ENCODE measurements at regions not wholly inside any gene's neighbourhood (a gene's known extent, or its start where the extent isn't known, plus 50 kb on each side); places are given as distances from the start of the nearest gene placed in this dataset.

DNA sequence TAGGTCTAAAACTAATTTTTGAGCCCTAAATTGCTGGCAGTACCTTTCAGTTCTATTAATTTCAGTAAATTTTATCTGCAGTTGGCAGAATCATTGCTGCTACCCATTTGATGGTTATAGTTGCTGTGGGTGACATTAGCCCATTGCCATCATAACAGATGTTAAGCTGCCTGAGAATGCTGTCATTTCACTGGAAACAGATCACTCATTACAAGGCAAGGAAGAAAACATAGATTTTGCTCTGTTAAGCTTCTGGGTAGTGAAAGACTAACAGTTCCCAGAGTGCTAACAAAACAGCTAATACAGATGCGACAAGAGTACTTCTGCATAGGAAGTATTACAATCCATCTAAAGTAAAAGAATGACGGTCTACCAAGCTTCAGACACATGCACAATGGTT is 213.2 kb downstream of the SPANXN3 start:
- Histone ChIP-seq H3K9me3 (ENCODE audit: control insufficient read depth in 1 of 2, insufficient read depth in 1 of 2, low read depth in 1 of 2, low read length in 2 of 2) (no peaks in the 10 kb centered on the region), H3K36me3 (ENCODE audit: control insufficient read depth in 1 of 2, insufficient read depth in 2 of 2, low read length in 2 of 2) (no peaks in the 10 kb centered on the region), H3K4me3 (replicated peaks in 1 of 2; ENCODE audit: low read depth in 1 of 2, low read length in 2 of 2) (no peak overlapping the region), H3K27ac (ENCODE audit: low read depth, low read length) (no peak overlapping the region), H3K4me2 (ENCODE audit: low read length) (no peak overlapping the region), H3K79me2 (ENCODE audit: insufficient read depth, low read length) (no peaks in the 10 kb centered on the region), H3K27me3 (ENCODE audit: insufficient read depth, low read length) (no peaks in the 10 kb centered on the region), H3K4me1 (ENCODE audit: control insufficient read depth in 1 of 2, insufficient read depth in 2 of 2, low read length in 2 of 2) (no peaks in the 10 kb centered on the region), H2AFZ (ENCODE audit: low read depth, low read length, poor library complexity, severe bottlenecking) (no peak overlapping the region), H3K9ac (ENCODE audit: low read length) (no peak overlapping the region), H4K20me1 (ENCODE audit: insufficient read depth) (no peaks in the 10 kb centered on the region), H3K9me2 (ENCODE audit: insufficient read depth) (no peaks in the 10 kb centered on the region)
- BruUV-seq (replicated peaks): no TSS peak
- RAD21 ChIA-PET (ENCODE audit: low non-redundant PET in 1 of 2, low total read pairs in 2 of 2, uncharacterized antibody in 2 of 2, unreplicated experiment in 2 of 2): no interaction called here
- intact Hi-C loops (cut with micrococcal nuclease): no loop called here
- POLR2A ChIA-PET: no interaction called here
- ATAC-seq (no peak), DNase-seq (ENCODE audit: low read depth, low spot score) (no peak)
- CTCF ChIA-PET: no interaction called here
- TF ChIP-seq ZFX (IDR thresholded peaks at IDR 0.05): no peak
- TF ChIP-seq YY1 (IDR thresholded peaks at IDR 0.05; ENCODE audit: extremely low read depth, insufficient replicate concordance, low read depth, low read length): no peak
- TF ChIP-seq EZH2phosphoT487 (IDR thresholded peaks at IDR 0.05; ENCODE audit: borderline replicate concordance): no peak
- TF ChIP-seq, protein P1, sequence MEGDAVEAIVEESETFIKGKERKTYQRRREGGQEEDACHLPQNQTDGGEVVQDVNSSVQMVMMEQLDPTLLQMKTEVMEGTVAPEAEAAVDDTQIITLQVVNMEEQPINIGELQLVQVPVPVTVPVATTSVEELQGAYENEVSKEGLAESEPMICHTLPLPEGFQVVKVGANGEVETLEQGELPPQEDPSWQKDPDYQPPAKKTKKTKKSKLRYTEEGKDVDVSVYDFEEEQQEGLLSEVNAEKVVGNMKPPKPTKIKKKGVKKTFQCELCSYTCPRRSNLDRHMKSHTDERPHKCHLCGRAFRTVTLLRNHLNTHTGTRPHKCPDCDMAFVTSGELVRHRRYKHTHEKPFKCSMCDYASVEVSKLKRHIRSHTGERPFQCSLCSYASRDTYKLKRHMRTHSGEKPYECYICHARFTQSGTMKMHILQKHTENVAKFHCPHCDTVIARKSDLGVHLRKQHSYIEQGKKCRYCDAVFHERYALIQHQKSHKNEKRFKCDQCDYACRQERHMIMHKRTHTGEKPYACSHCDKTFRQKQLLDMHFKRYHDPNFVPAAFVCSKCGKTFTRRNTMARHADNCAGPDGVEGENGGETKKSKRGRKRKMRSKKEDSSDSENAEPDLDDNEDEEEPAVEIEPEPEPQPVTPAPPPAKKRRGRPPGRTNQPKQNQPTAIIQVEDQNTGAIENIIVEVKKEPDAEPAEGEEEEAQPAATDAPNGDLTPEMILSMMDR (IDR thresholded peaks at IDR 0.05 in 2 of 3, conservative IDR thresholded peaks at IDR 0.05 in 1 of 3; ENCODE audit: borderline replicate concordance in 1 of 3, insufficient read depth in 1 of 3, low read depth in 2 of 3, low read length in 2 of 3): no peak
- TF ChIP-seq CEBPB (IDR thresholded peaks at IDR 0.05; ENCODE audit: low read depth): no peak
- TF ChIP-seq ELF1 (IDR thresholded peaks at IDR 0.05; ENCODE audit: borderline replicate concordance, low read depth): no peak
- no peak for TF ChIP-seq POLR2AphosphoS5 (IDR thresholded peaks at IDR 0.05; ENCODE audit: low read depth, low read length)

DNA sequence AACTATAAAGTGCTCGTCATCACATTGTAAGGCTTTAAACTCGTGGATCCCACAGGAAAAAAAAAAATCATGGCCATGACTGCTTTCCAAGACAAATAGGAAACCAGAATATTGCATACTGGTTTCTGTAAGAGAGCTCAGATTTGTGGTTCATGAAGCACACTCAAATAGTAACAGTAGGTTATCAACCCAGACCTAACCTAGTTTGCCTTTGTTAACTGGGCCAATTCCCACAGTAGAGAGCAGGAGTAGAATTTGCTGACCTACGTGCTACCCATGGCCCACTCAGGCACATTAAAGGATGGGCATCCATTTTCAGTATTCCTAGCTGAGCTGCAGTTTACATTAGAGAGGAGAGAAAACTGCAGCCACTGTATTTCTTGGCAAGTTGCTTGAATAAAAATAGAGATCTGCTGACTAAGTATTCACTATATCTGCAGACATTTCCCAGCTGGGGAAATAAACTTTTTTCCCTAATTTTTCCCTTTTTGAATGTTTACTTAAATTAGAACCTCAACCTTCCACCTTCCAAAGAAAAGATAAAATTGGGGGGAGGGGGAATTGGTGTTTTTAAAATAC is 218.5 kb downstream of the SPANXN3 start:
- RAD21 ChIA-PET (ENCODE audit: low non-redundant PET in 1 of 2, low total read pairs in 2 of 2, uncharacterized antibody in 2 of 2, unreplicated experiment in 2 of 2): no interaction called here
- BruUV-seq (replicated peaks): no TSS peak
- CTCF ChIA-PET: no interaction called here
- Histone ChIP-seq H3K36me3 (ENCODE audit: control insufficient read depth in 1 of 2, insufficient read depth in 2 of 2, low read length in 2 of 2) (no peaks in the 10 kb centered on the region), H3K4me2 (ENCODE audit: low read length) (no peak overlapping the region), H3K27me3 (ENCODE audit: insufficient read depth, low read length) (no peaks in the 10 kb centered on the region), H3K27ac (ENCODE audit: low read depth, low read length) (no peak overlapping the region), H3K4me1 (ENCODE audit: control insufficient read depth in 1 of 2, insufficient read depth in 2 of 2, low read length in 2 of 2) (no peaks in the 10 kb centered on the region), H3K4me3 (replicated peaks in 1 of 2; ENCODE audit: low read depth in 1 of 2, low read length in 2 of 2) (no peak overlapping the region), H2AFZ (ENCODE audit: low read depth, low read length, poor library complexity, severe bottlenecking) (no peak overlapping the region), H4K20me1 (ENCODE audit: insufficient read depth) (no peaks in the 10 kb centered on the region), H3K79me2 (ENCODE audit: insufficient read depth, low read length) (no peaks in the 10 kb centered on the region), H3K9me3 (ENCODE audit: control insufficient read depth in 1 of 2, insufficient read depth in 1 of 2, low read depth in 1 of 2, low read length in 2 of 2) (no peaks in the 10 kb centered on the region), H3K9ac (ENCODE audit: low read length) (no peak overlapping the region), H3K9me2 (ENCODE audit: insufficient read depth) (no peaks in the 10 kb centered on the region)
- DNase-seq (ENCODE audit: low read depth, low spot score) (no peak), ATAC-seq (no peak)
- intact Hi-C loops (cut with micrococcal nuclease): no loop called here
- POLR2A ChIA-PET: no interaction called here
- TF ChIP-seq ZNF274 (IDR thresholded peaks at IDR 0.05; ENCODE audit: low read depth, low read length) (no peak), ZFX (IDR thresholded peaks at IDR 0.05) (no peak), CEBPB (IDR thresholded peaks at IDR 0.05; ENCODE audit: low read depth) (no peak)
- TF ChIP-seq, protein P2, sequence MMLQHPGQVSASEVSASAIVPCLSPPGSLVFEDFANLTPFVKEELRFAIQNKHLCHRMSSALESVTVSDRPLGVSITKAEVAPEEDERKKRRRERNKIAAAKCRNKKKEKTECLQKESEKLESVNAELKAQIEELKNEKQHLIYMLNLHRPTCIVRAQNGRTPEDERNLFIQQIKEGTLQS (IDR thresholded peaks at IDR 0.05): no peak
- TF ChIP-seq, protein P3, sequence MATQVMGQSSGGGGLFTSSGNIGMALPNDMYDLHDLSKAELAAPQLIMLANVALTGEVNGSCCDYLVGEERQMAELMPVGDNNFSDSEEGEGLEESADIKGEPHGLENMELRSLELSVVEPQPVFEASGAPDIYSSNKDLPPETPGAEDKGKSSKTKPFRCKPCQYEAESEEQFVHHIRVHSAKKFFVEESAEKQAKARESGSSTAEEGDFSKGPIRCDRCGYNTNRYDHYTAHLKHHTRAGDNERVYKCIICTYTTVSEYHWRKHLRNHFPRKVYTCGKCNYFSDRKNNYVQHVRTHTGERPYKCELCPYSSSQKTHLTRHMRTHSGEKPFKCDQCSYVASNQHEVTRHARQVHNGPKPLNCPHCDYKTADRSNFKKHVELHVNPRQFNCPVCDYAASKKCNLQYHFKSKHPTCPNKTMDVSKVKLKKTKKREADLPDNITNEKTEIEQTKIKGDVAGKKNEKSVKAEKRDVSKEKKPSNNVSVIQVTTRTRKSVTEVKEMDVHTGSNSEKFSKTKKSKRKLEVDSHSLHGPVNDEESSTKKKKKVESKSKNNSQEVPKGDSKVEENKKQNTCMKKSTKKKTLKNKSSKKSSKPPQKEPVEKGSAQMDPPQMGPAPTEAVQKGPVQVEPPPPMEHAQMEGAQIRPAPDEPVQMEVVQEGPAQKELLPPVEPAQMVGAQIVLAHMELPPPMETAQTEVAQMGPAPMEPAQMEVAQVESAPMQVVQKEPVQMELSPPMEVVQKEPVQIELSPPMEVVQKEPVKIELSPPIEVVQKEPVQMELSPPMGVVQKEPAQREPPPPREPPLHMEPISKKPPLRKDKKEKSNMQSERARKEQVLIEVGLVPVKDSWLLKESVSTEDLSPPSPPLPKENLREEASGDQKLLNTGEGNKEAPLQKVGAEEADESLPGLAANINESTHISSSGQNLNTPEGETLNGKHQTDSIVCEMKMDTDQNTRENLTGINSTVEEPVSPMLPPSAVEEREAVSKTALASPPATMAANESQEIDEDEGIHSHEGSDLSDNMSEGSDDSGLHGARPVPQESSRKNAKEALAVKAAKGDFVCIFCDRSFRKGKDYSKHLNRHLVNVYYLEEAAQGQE (IDR thresholded peaks at IDR 0.05; ENCODE audit: low read depth): no peak
- TF ChIP-seq, protein P4, sequence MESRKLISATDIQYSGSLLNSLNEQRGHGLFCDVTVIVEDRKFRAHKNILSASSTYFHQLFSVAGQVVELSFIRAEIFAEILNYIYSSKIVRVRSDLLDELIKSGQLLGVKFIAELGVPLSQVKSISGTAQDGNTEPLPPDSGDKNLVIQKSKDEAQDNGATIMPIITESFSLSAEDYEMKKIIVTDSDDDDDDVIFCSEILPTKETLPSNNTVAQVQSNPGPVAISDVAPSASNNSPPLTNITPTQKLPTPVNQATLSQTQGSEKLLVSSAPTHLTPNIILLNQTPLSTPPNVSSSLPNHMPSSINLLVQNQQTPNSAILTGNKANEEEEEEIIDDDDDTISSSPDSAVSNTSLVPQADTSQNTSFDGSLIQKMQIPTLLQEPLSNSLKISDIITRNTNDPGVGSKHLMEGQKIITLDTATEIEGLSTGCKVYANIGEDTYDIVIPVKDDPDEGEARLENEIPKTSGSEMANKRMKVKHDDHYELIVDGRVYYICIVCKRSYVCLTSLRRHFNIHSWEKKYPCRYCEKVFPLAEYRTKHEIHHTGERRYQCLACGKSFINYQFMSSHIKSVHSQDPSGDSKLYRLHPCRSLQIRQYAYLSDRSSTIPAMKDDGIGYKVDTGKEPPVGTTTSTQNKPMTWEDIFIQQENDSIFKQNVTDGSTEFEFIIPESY (IDR thresholded peaks at IDR 0.05; ENCODE audit: extremely low read depth, insufficient replicate concordance, low read length): no peak

Data from HCT116 (cell line).